ENCODE measurements at regions not wholly inside any gene's neighbourhood (a gene's known extent, or its start where the extent isn't known, plus 50 kb on each side); places are given as distances from the start of the nearest gene placed in this dataset.
A peak's percentile ranks its signal among the peaks of the same experiment; 100 is the strongest.

- no peaks in the 10 kb centered on the region for H3K4me1 ChIP-seq (ENCODE audit: control insufficient read depth in 1 of 2, low read depth in 2 of 2)
- H3K27me3 ChIP-seq (replicated peaks; ENCODE audit: insufficient read depth), result no peaks in the 10 kb centered on the region
- H3K27ac ChIP-seq, result no peak overlapping the region
- ATAC-seq (ENCODE audit: insufficient number of reproducible peaks, low FRiP score, low read depth), result no peak
- H3K9me3 ChIP-seq, result no peaks in the 10 kb centered on the region
- no peaks in the 10 kb centered on the region for H3K36me3 ChIP-seq
- H3K4me3 ChIP-seq, result no peak overlapping the region
- DNase-seq (ENCODE audit: low spot score), result no peak
- no peak for TF ChIP-seq CTCF (IDR thresholded peaks at IDR 0.05)
These were observed 86.3 kb upstream of the MKLN1 start for GRCh38 chr7:131241386-131241785.

- TF ChIP-seq CTCF (IDR thresholded peaks at IDR 0.05), result no peak
- ATAC-seq (ENCODE audit: insufficient number of reproducible peaks, low FRiP score, low read depth) (no peak), DNase-seq (ENCODE audit: low spot score) (no peak)
- no peak overlapping the region for H3K27ac ChIP-seq
- H3K4me1 ChIP-seq (ENCODE audit: control insufficient read depth in 1 of 2, low read depth in 2 of 2), result no peaks in the 10 kb centered on the region
- H3K36me3 ChIP-seq, result no peaks in the 10 kb centered on the region
- H3K9me3 ChIP-seq, result no peaks in the 10 kb centered on the region
- no peaks in the 10 kb centered on the region for H3K27me3 ChIP-seq (replicated peaks; ENCODE audit: insufficient read depth)
- no peak overlapping the region for H3K4me3 ChIP-seq
These were observed 85.5 kb upstream of the MKLN1 start for GRCh38 chr7:131242123-131242650.

DNA sequence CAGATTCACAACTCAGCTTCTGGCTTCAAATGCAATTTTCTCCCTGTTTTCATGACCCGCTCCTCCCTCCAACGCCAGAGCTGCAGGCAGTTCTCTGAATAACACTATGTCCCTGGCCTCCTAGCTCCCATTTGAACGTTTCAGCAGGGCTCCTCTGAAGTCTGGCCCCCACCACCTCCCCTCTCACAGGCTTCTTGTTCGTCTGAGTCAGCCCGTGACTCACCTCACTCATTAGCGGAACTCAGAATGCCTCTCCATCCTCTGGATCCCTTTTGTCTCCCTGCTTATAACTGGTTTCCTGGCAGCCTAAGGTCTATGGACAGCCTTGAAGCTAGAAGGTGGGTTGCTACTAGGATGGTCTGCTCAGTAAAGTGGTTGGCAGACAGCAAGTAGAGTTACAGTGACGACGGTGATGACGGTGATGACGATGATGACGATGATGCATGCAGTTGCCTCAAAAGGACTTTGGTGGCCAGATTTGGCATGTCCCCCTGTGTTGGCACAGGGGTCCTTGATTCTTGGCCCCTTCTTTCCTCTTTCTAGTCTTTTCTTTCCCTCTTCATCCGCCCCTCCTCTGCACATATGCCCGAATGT, 83.3 kb upstream of the MKLN1 start:
- ATAC-seq (ENCODE audit: insufficient number of reproducible peaks, low FRiP score, low read depth) (no peak), DNase-seq (ENCODE audit: low spot score) (peak; percentile 26)
- Histone ChIP-seq H3K36me3 (no peaks in the 10 kb centered on the region), H3K9me3 (no peaks in the 10 kb centered on the region), H3K27me3 (replicated peaks; ENCODE audit: insufficient read depth) (no peaks in the 10 kb centered on the region), H3K4me3 (no peak overlapping the region), H3K4me1 (ENCODE audit: control insufficient read depth in 1 of 2, low read depth in 2 of 2) (peaks cover 0 to 7% of the 10 kb centered on the region in 2 donors), H3K27ac (peak overlapping the region in 1 of 2 donors; percentile 8)
- TF ChIP-seq CTCF (IDR thresholded peaks at IDR 0.05), result no peak

GRCh38 chr7:131249003-131249402, 78.7 kb upstream of the MKLN1 start:
- DNase-seq (ENCODE audit: low spot score), result peak; percentile 50

GRCh38 chr7:131249483-131249882, 78.2 kb upstream of the MKLN1 start:
- no peak overlapping the region for H3K4me3 ChIP-seq
- H3K27ac ChIP-seq, result no peak overlapping the region
- no peaks in the 10 kb centered on the region for H3K36me3 ChIP-seq
- H3K4me1 ChIP-seq (ENCODE audit: control insufficient read depth in 1 of 2, low read depth in 2 of 2), result peaks cover 0 to 11% of the 10 kb centered on the region in 2 donors
- no peaks in the 10 kb centered on the region for H3K27me3 ChIP-seq (replicated peaks; ENCODE audit: insufficient read depth)
- DNase-seq (ENCODE audit: low spot score), result no peak
- TF ChIP-seq CTCF (IDR thresholded peaks at IDR 0.05), result no peak
- no peak for ATAC-seq (ENCODE audit: insufficient number of reproducible peaks, low FRiP score, low read depth)
- H3K9me3 ChIP-seq, result no peaks in the 10 kb centered on the region

More at GRCh38 chr7:131249003-131249402, 78.7 kb upstream of the MKLN1 start:
- ATAC-seq (ENCODE audit: insufficient number of reproducible peaks, low FRiP score, low read depth), result peak; percentile 97
- no peak overlapping the region for H3K4me3 ChIP-seq
- no peak overlapping the region for H3K27ac ChIP-seq
- H3K9me3 ChIP-seq, result no peaks in the 10 kb centered on the region
- H3K36me3 ChIP-seq, result no peaks in the 10 kb centered on the region
- TF ChIP-seq CTCF (IDR thresholded peaks at IDR 0.05), result no peak
- no peaks in the 10 kb centered on the region for H3K27me3 ChIP-seq (replicated peaks; ENCODE audit: insufficient read depth)
- peaks cover 0 to 11% of the 10 kb centered on the region in 2 donors for H3K4me1 ChIP-seq (ENCODE audit: control insufficient read depth in 1 of 2, low read depth in 2 of 2)

Data from thoracic aorta (tissue), 2 donors.